ENCODE measurements at regions not wholly inside any gene's neighbourhood (a gene's known extent, or its start where the extent isn't known, plus 50 kb on each side); places are given as distances from the start of the nearest gene placed in this dataset.
"Not testable (repeated sequence)": the region's sequence is repeated elsewhere in the genome, so short reads cannot be mapped to it uniquely, and the experiment has no call there.

GRCh38 chr2:242069018-242069417, 199.5 kb downstream of the RTP5 start:
- Histone ChIP-seq H3K9me3 (ENCODE audit: control insufficient read depth, low read length) (no peaks in the 10 kb centered on the region), H3K27ac (ENCODE audit: low read depth, low read length) (no peak overlapping the region), H3K4me3 (ENCODE audit: low read length) (no peak overlapping the region), H3K36me3 (ENCODE audit: control insufficient read depth, insufficient read depth, low read length) (no peaks in the 10 kb centered on the region), H3K27me3 (ENCODE audit: control insufficient read depth, insufficient read depth, low read length, poor library complexity, severe bottlenecking) (no peaks in the 10 kb centered on the region), H3K4me1 (ENCODE audit: control insufficient read depth, insufficient read depth, low read length) (no peaks in the 10 kb centered on the region), H3K9ac (ENCODE audit: extremely low read depth, low read length, poor library complexity, severe bottlenecking) (no peak overlapping the region)
- peaks cover 5% of the 10 kb centered on the region for H3K9me3 Mint-ChIP-seq
- H3K36me3 Mint-ChIP-seq (ENCODE audit: low read depth) = no peaks in the 10 kb centered on the region
- no peak for DNase-seq
- no peak overlapping the region for H3K4me3 Mint-ChIP-seq
- H3K4me1 Mint-ChIP-seq = peaks cover 26% of the 10 kb centered on the region
- TF ChIP-seq, protein P1, sequence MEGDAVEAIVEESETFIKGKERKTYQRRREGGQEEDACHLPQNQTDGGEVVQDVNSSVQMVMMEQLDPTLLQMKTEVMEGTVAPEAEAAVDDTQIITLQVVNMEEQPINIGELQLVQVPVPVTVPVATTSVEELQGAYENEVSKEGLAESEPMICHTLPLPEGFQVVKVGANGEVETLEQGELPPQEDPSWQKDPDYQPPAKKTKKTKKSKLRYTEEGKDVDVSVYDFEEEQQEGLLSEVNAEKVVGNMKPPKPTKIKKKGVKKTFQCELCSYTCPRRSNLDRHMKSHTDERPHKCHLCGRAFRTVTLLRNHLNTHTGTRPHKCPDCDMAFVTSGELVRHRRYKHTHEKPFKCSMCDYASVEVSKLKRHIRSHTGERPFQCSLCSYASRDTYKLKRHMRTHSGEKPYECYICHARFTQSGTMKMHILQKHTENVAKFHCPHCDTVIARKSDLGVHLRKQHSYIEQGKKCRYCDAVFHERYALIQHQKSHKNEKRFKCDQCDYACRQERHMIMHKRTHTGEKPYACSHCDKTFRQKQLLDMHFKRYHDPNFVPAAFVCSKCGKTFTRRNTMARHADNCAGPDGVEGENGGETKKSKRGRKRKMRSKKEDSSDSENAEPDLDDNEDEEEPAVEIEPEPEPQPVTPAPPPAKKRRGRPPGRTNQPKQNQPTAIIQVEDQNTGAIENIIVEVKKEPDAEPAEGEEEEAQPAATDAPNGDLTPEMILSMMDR (conservative IDR thresholded peaks at IDR 0.05) = no peak
- 91 to 94% methylated on average over 2 to 7 of the region's 7 CpGs for WGBS, 2 experiments (ENCODE audit: insufficient coverage in 1 of 2, insufficient read length in 1 of 2)
- peaks cover 7% of the 10 kb centered on the region for H3K27me3 Mint-ChIP-seq (ENCODE audit: insufficient read depth)
- no peak overlapping the region for H3K27ac Mint-ChIP-seq

GRCh38 chr2:242069938-242070395, 200.4 kb downstream of the RTP5 start:
- H3K4me3 ChIP-seq (ENCODE audit: low read length); H3K4me1 ChIP-seq (ENCODE audit: control insufficient read depth, insufficient read depth, low read length); H3K27ac Mint-ChIP-seq; H3K36me3 ChIP-seq (ENCODE audit: control insufficient read depth, insufficient read depth, low read length); DNase-seq; H3K27me3 ChIP-seq (ENCODE audit: control insufficient read depth, insufficient read depth, low read length, poor library complexity, severe bottlenecking); H3K9me3 Mint-ChIP-seq; H3K27me3 Mint-ChIP-seq (ENCODE audit: insufficient read depth); H3K9ac ChIP-seq (ENCODE audit: extremely low read depth, low read length, poor library complexity, severe bottlenecking); H3K4me3 Mint-ChIP-seq; H3K27ac ChIP-seq (ENCODE audit: low read depth, low read length); H3K36me3 Mint-ChIP-seq (ENCODE audit: low read depth); H3K9me3 ChIP-seq (ENCODE audit: control insufficient read depth, low read length): not testable (repeated sequence)
- peaks cover 26% of the 10 kb centered on the region for H3K4me1 Mint-ChIP-seq
- WGBS, 2 experiments (ENCODE audit: insufficient coverage in 1 of 2, insufficient read length in 1 of 2) = 70 to 84% methylated on average over 3 to 11 of the region's 12 CpGs

DNA sequence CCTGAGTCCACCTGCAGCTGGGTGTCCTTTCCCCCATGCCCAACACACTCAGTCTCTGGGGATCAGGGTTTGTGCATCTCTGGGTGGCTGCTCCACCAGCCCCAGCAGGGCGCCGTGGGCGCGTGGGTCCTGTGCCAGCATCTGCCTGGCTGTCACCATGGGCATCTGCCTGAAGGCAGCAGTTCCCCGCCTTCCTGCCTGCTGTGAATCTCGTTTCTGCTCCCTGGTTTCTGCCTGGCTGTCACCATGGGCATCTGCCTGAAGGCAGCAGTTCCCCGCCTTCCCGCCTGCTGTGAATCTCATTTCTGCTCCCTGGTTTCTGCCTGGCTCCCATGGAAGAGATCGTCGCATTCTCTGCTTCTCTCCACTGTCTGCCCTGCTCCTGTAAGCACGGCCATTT, 201.2 kb downstream of the RTP5 start:
- peaks cover 26% of the 10 kb centered on the region for H3K4me1 Mint-ChIP-seq
- not testable (repeated sequence) for H3K36me3 Mint-ChIP-seq (ENCODE audit: low read depth); H3K4me3 Mint-ChIP-seq; H3K4me3 ChIP-seq (ENCODE audit: low read length); H3K36me3 ChIP-seq (ENCODE audit: control insufficient read depth, insufficient read depth, low read length); H3K27me3 Mint-ChIP-seq (ENCODE audit: insufficient read depth); H3K9me3 Mint-ChIP-seq; H3K27ac ChIP-seq (ENCODE audit: low read depth, low read length); H3K4me1 ChIP-seq (ENCODE audit: control insufficient read depth, insufficient read depth, low read length); H3K9me3 ChIP-seq (ENCODE audit: control insufficient read depth, low read length); H3K9ac ChIP-seq (ENCODE audit: extremely low read depth, low read length, poor library complexity, severe bottlenecking); H3K27me3 ChIP-seq (ENCODE audit: control insufficient read depth, insufficient read depth, low read length, poor library complexity, severe bottlenecking); DNase-seq; H3K27ac Mint-ChIP-seq
- 78 to 81% methylated on average over 1 to 11 of the region's 11 CpGs for WGBS, 2 experiments (ENCODE audit: insufficient coverage in 1 of 2, insufficient read length in 1 of 2)

DNA sequence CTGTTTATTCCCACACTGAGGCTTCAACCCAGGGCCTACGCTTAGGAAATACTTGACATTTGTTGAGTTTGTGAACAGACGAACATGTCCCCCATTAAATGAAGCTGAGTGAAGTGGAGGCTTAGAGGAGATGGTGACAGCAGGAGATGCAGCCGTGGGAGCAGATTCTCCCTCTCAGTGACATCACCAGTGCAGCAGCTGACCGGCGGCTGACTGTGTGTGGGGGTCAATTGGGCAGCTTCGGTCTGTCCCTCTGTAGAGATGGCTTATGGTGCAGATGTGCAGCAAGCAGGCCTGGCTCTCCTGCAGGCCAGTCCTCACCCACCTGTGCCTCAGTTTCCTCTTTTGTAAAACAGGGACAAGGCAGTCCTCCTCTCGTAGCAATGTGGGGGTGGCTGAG, 201.8 kb downstream of the RTP5 start:
- H3K9ac ChIP-seq (ENCODE audit: extremely low read depth, low read length, poor library complexity, severe bottlenecking); DNase-seq; H3K27me3 Mint-ChIP-seq (ENCODE audit: insufficient read depth); H3K27ac Mint-ChIP-seq; H3K9me3 ChIP-seq (ENCODE audit: control insufficient read depth, low read length); H3K9me3 Mint-ChIP-seq; H3K36me3 ChIP-seq (ENCODE audit: control insufficient read depth, insufficient read depth, low read length); H3K4me3 Mint-ChIP-seq; H3K27me3 ChIP-seq (ENCODE audit: control insufficient read depth, insufficient read depth, low read length, poor library complexity, severe bottlenecking); H3K4me1 ChIP-seq (ENCODE audit: control insufficient read depth, insufficient read depth, low read length); H3K36me3 Mint-ChIP-seq (ENCODE audit: low read depth); H3K27ac ChIP-seq (ENCODE audit: low read depth, low read length); H3K4me3 ChIP-seq (ENCODE audit: low read length): not testable (repeated sequence)
- 81 to 95% methylated on average over 5 to 7 of the region's 7 CpGs for WGBS, 2 experiments (ENCODE audit: insufficient coverage in 1 of 2, insufficient read length in 1 of 2)
- peaks cover 26% of the 10 kb centered on the region for H3K4me1 Mint-ChIP-seq

DNA sequence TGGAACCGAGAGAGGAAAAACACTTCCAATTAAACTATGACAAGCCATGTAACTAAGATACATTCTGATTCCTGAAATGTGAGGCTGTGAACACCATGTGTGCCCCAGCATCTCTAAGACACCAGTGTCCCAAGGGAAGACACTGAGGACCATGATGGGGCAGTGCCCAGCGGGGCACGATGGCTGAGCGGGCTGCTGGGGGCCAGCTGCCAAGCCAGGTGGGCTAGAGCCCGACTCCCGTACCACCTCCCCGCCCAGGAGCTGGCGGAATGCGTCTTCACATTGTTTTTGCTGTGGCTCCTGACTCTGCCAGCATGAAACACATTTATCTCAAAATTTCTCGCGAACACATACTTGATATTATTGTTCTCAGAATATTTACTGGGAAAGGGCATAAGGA, 202.4 kb downstream of the RTP5 start:
- H3K4me1 Mint-ChIP-seq = peaks cover 26% of the 10 kb centered on the region
- not testable (repeated sequence) for H3K36me3 ChIP-seq (ENCODE audit: control insufficient read depth, insufficient read depth, low read length); H3K27me3 Mint-ChIP-seq (ENCODE audit: insufficient read depth); H3K9me3 Mint-ChIP-seq; H3K27ac Mint-ChIP-seq; H3K9me3 ChIP-seq (ENCODE audit: control insufficient read depth, low read length); H3K27ac ChIP-seq (ENCODE audit: low read depth, low read length); DNase-seq; H3K4me1 ChIP-seq (ENCODE audit: control insufficient read depth, insufficient read depth, low read length); H3K9ac ChIP-seq (ENCODE audit: extremely low read depth, low read length, poor library complexity, severe bottlenecking); H3K4me3 Mint-ChIP-seq; H3K27me3 ChIP-seq (ENCODE audit: control insufficient read depth, insufficient read depth, low read length, poor library complexity, severe bottlenecking); H3K4me3 ChIP-seq (ENCODE audit: low read length); H3K36me3 Mint-ChIP-seq (ENCODE audit: low read depth)
- 74 to 92% methylated on average over 2 to 9 of the region's 11 CpGs for WGBS, 2 experiments (ENCODE audit: insufficient coverage in 1 of 2, insufficient read length in 1 of 2)

Data from endodermal cell (in vitro differentiated cells).